ENCODE measurements at regions not wholly inside any gene's neighbourhood (a gene's known extent, or its start where the extent isn't known, plus 50 kb on each side); places are given as distances from the start of the nearest gene placed in this dataset.
"Not testable (repeated sequence)": the region's sequence is repeated elsewhere in the genome, so short reads cannot be mapped to it uniquely, and the experiment has no call there.

DNA sequence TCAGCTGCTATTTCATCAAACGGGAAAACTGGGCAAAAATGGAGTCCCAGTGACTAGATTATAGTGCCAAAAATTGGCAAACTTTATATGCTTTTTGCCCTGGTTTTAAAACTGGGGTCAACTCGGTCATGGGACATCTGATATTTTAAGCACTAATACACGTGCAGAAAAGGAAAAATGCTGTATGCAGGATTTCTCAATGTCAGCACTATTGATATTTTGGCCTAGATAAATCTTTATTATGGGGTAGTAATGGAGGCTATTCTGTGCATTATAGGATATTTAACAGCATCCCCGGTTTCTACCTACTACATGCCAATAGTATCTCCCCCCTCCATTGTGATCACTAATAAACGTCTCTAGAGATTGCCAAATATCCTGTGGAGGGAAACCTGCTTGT lies 870.9 kb upstream of the IGFBP7 start:
- TF ChIP-seq, protein P1, sequence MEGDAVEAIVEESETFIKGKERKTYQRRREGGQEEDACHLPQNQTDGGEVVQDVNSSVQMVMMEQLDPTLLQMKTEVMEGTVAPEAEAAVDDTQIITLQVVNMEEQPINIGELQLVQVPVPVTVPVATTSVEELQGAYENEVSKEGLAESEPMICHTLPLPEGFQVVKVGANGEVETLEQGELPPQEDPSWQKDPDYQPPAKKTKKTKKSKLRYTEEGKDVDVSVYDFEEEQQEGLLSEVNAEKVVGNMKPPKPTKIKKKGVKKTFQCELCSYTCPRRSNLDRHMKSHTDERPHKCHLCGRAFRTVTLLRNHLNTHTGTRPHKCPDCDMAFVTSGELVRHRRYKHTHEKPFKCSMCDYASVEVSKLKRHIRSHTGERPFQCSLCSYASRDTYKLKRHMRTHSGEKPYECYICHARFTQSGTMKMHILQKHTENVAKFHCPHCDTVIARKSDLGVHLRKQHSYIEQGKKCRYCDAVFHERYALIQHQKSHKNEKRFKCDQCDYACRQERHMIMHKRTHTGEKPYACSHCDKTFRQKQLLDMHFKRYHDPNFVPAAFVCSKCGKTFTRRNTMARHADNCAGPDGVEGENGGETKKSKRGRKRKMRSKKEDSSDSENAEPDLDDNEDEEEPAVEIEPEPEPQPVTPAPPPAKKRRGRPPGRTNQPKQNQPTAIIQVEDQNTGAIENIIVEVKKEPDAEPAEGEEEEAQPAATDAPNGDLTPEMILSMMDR (IDR thresholded peaks at IDR 0.05; ENCODE audit: insufficient read depth, low read depth, low read length, missing control alignments): no peak
- H3K4me3 ChIP-seq (ENCODE audit: low read depth, low read length): no peak overlapping the region
- no peak for DNase-seq (ENCODE audit: low read depth)

DNA sequence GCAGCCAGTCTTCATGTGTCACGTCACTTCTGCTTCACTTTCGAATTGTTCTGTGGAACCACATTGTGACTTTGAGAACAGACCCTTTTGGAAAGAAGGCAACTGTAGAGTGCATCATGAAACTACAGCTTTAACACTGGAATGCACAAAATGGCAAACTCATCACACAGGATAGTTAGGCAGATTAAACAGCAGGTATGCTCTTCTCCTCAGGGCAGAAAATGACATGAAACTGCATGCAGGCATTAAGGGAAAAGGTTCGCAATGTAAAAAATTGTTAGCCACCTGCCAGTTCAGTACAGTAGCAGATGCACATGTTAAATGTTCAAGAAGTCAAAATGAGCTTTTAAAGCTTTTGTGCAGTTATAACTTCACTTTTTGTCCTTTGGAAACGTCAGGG lies 864.6 kb upstream of the IGFBP7 start:
- no peak overlapping the region for H3K4me3 ChIP-seq (ENCODE audit: low read depth, low read length)
- DNase-seq (ENCODE audit: low read depth): no peak
- TF ChIP-seq, protein P1 (IDR thresholded peaks at IDR 0.05; ENCODE audit: insufficient read depth, low read depth, low read length, missing control alignments): no peak

DNA sequence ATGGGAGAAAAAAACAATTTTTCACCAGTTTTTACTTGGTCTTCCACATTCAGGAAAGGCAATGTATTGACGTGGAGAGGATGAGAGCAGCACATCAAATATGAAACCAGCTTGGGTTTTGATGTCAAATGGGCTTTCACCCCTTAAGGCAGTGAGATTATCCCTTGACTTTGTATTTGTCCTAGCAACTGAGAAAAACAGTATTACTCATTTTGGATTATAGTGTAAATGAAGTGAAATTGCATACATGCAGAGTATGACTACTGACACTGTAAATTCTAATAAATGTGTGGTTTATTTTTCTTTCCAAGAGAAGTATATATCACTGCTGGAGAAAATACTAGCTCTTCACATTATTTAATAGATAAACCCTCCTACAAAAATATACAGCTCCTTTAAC lies 863.6 kb upstream of the IGFBP7 start:
- TF ChIP-seq, protein P1 (IDR thresholded peaks at IDR 0.05; ENCODE audit: insufficient read depth, low read depth, low read length, missing control alignments): no peak
- DNase-seq (ENCODE audit: low read depth): no peak
- no peak overlapping the region for H3K4me3 ChIP-seq (ENCODE audit: low read depth, low read length)

DNA sequence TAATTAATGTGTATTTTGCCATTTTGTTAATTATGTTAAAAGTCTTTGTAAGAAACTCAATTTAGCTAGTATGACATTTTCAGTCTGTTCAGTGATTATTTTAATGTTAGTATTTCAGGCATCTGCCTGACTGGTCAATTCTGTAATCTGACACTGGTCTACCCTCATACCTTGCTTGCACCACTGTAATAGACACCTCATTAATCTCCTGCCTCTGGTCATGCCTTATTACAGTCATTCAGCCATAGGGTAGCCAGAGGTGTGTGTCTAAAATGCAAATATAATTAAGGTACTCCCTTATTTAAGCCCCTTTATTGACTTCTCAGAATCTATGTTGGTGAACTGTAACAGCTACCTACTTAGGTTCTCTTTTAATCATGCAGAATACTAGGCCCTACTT lies 861.1 kb upstream of the IGFBP7 start:
- TF ChIP-seq, protein P1 (IDR thresholded peaks at IDR 0.05; ENCODE audit: insufficient read depth, low read depth, low read length, missing control alignments): no peak
- DNase-seq (ENCODE audit: low read depth): no peak
- no peak overlapping the region for H3K4me3 ChIP-seq (ENCODE audit: low read depth, low read length)

DNA sequence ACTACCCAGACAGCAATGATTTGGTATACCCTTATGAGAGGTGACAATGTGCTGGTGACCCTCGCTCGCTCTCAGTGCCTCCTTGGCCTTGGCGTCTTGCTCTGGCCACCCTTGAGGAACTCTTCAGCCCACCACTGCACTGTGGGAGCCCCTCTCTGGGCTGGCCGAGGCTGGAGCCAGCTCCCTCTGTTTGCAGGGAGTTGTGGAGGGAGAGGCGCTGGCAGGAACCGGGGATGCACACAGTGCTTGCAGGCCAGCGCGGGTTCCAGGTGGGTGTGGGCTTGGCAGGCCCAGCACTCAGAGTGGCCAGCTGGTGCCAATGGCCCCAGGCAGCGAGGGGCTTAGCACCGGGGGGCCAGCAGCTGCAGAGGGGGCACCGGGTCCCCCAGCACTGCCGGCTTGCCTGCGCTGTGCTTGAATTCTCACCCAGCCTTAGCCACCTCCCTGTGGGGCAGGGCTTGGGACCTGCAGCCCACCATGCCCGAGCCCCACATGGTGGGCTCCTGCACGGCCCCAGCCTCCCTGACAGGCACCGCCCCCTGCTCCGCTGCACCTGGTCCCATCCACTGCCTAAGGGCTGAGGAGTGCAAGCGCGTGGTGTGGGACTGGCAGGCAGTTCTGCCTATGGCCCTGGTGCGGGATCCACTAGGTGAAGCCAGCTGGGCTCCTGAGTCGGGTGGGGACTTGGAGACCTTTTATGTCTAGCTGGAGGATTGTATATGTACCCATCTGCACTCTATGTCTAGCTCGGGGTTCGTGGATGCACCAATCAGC lies 857.0 kb upstream of the IGFBP7 start:
- DNase-seq (ENCODE audit: low read depth): no peak
- no peak overlapping the region for H3K4me3 ChIP-seq (ENCODE audit: low read depth, low read length)
- TF ChIP-seq, protein P1 (IDR thresholded peaks at IDR 0.05; ENCODE audit: insufficient read depth, low read depth, low read length, missing control alignments): no peak

DNA sequence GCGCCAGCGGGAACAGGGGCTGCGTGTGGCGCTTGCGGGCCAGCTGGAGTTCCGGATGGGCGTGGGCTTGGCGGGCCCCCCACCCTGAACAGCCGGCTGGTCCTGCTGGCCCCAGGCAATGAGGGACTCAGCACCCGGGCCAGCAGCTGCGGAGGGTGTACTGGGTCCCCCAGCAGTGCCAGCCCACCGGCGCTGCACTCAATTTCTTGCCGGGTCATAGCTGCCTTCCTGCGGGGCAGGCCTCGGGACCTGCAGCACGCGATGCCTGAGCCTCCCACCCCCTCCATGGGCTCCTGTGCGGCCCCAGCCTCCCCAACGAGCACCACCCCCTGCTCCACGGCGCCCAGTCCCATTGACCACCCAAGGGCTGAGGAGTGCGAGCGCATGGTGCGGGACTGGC lies 855.2 kb upstream of the IGFBP7 start:
- DNase-seq (ENCODE audit: low read depth); H3K4me3 ChIP-seq (ENCODE audit: low read depth, low read length): not testable (repeated sequence)

DNA sequence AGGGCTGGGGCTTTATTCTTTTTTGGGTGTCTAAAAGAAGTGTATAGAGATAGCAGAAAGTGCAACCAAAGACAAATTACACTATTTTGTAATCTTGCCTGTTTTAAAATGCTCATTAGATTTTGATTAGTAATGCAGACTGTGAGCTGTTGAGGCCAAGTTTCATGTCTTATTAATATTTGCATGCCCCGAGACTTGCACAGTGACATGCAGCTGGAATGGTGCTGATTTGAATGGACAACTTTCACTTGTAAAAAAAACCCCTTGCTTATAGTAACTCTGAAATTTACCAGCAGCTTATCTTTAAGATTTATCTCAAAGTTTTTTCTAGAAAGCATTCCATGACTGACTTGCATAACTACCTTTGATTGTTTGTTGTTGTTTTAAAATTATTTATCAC lies 835.1 kb upstream of the IGFBP7 start:
- DNase-seq (ENCODE audit: low read depth): peak; percentile 38
- TF ChIP-seq, protein P1 (IDR thresholded peaks at IDR 0.05; ENCODE audit: insufficient read depth, low read depth, low read length, missing control alignments): no peak
- no peak overlapping the region for H3K4me3 ChIP-seq (ENCODE audit: low read depth, low read length)

All from GM12865 (cell line).